Panc1 (cell line): ENCODE measurements at regions not wholly inside any gene's neighbourhood (a gene's known extent, or its start where the extent isn't known, plus 50 kb on each side); places are given as distances from the start of the nearest gene placed in this dataset.
A peak's percentile ranks its signal among the peaks of the same experiment; 100 is the strongest.

Experiments used
- ATAC-seq: fragments of 200-7000 bp; cut with Tn5 transposase; 2 replicates; pipeline ENCODE4 v1.9.1; 2020; ENCODE audit warnings: mild to moderate bottlenecking, moderate library complexity
- BruUV-seq: library from RNA; stranded (reverse); fragments of 400-500 nt; replicated peaks from 2 replicates; lab custom pipeline; 2021; lab: Mats Ljungman, UMichigan
- CTCF ChIA-PET: fragments of 300-600 bp; sonication (Branson Sonifier 250); formaldehyde crosslinking; loops from one replicate; lab custom pipeline; 2022; ENCODE audit warnings: antibody characterized with exemption; lab: Charles Lee
- POLR2A ChIA-PET: fragments of 300-600 bp; sonication (Branson Sonifier 250); formaldehyde crosslinking; loops from one replicate; lab custom pipeline; 2022; ENCODE audit warnings: antibody characterized with exemption; lab: Charles Lee
- DNase-seq: peaks from one replicate; pipeline ENCODE4 v3.0.0-alpha.2; 2010; ENCODE audit warnings: low read depth, low spot score
- H3K27ac ChIP-seq: 2 replicates; pipeline ENCODE4 v1.5.1; 2011; ENCODE audit warnings: mild to moderate bottlenecking, low read length, inconsistent platforms
- H3K27me3 ChIP-seq: fragments of 200-500 bp; sonication (Bioruptor generic); 2 replicates; pipeline ENCODE4 v1.6.0; 2014; ENCODE audit warnings: low read length, inconsistent platforms; ENCODE audit not compliant: control insufficient read depth, insufficient read depth
- H3K36me3 ChIP-seq: fragments of 200-500 bp; sonication (Bioruptor generic); 2 replicates; pipeline ENCODE4 v1.5.1; 2014; ENCODE audit warnings: inconsistent platforms, mild to moderate bottlenecking, low read length, moderate library complexity; ENCODE audit not compliant: control insufficient read depth, insufficient read depth
- H3K4me1 ChIP-seq: 2 replicates; pipeline ENCODE4 v1.5.1; 2011; ENCODE audit warnings: inconsistent platforms, mild to moderate bottlenecking, low read length, moderate library complexity; ENCODE audit not compliant: control insufficient read depth, insufficient read depth
- H3K4me3 ChIP-seq, 2 experiments: 2 replicates each; pipeline ENCODE4 v1.5.1; 2011 to 2012; ENCODE audit warnings: low read depth in 2 of 2, low read length in 2 of 2, mild to moderate bottlenecking in 2 of 2, inconsistent platforms in 1 of 2, moderate library complexity in 1 of 2
- H3K9me3 ChIP-seq: fragments of 200-500 bp; sonication (Bioruptor generic); 2 replicates; pipeline ENCODE4 v1.5.1; 2014; ENCODE audit warnings: low read depth, mild to moderate bottlenecking, inconsistent platforms, low read length, moderate library complexity; ENCODE audit not compliant: control insufficient read depth, insufficient read depth
- CTCF ChIP-seq: fragments of 450-650 bp; IDR thresholded peaks from 2 replicates; pipeline ENCODE4 v1.5.1; 2017; ENCODE audit warnings: mild to moderate bottlenecking
- POLR2AphosphoS5 ChIP-seq: IDR thresholded peaks from 2 replicates; pipeline ENCODE4 v1.6.1; 2012; ENCODE audit warnings: mild to moderate bottlenecking, low read depth, low read length, moderate library complexity
- REST ChIP-seq, 2 experiments: IDR thresholded peaks; 2 replicates each; pipeline ENCODE4 v1.6.1; 2011 to 2012; ENCODE audit warnings: low read depth in 2 of 2, control low read depth in 1 of 2, low read length in 1 of 2, mild to moderate bottlenecking in 1 of 2, moderate library complexity in 1 of 2; ENCODE audit not compliant: insufficient read depth in 1 of 2
- SIN3A ChIP-seq: IDR thresholded peaks from 2 replicates; pipeline ENCODE4 v1.6.1; 2012; ENCODE audit warnings: low read depth, mild to moderate bottlenecking, low read length, moderate library complexity, borderline replicate concordance; ENCODE audit not compliant: insufficient read depth
- TCF7L2 ChIP-seq: IDR thresholded peaks from 2 replicates; pipeline ENCODE4 v1.6.1; 2011; ENCODE audit warnings: mild to moderate bottlenecking, low read depth, low read length, inconsistent platforms
- in situ Hi-C: cut with HindIII; loops from 2 replicates; pipeline ENCODE4 v1.10.0; 2016; ENCODE audit warnings: low sequenced_read_pairs, low pct_unique_long_range_greater_than_20kb
- intact Hi-C: fragments of 100-400 bp; cut with micrococcal nuclease; formaldehyde crosslinking; loops from one replicate; pipeline ENCODE4 v1.10.0; 2022; ENCODE audit not compliant: unreplicated experiment

- intact Hi-C loops, result loop anchor here (2.0 kb wide), 1 partner anchor 248 kb away; no protein-coding TSS in a partner anchor
- Histone ChIP-seq H3K27ac (no peak overlapping the region), H3K4me3 (peak overlapping the region; percentile 47 to 63), H3K4me1 (no peaks in the 10 kb centered on the region), H3K36me3 (no peaks in the 10 kb centered on the region), H3K27me3 (peaks cover 23% of the 10 kb centered on the region), H3K9me3 (no peaks in the 10 kb centered on the region)
- in situ Hi-C loops, result no loop called here
- ATAC-seq (peak; percentile 97), DNase-seq (no peak)
- CTCF ChIA-PET, result interaction anchor here (0.6 to 1.7 kb wide), 9 partner anchors 9 to 445 kb away, joined by 3 to 10 read pairs (median 4); partner anchors contain the start of gene NOP56
- POLR2A ChIA-PET, result interaction anchor here (0.6 kb wide), 1 partner anchor 250 kb away, joined by 5 read pairs; no protein-coding TSS in a partner anchor
- TF ChIP-seq TCF7L2, result no peak
- no peak for TF ChIP-seq POLR2AphosphoS5
- TF ChIP-seq CTCF, result peak; percentile 93
- no peak for TF ChIP-seq SIN3A
- no TSS peak for BruUV-seq
Measured at GRCh38 chr20:2206957-2207769, 88.6 kb upstream of the TGM3 start.

GRCh38 chr20:2207770-2208097 is 88.1 kb upstream of the TGM3 start:
- Histone ChIP-seq H3K27ac (no peak overlapping the region), H3K4me3 (peak overlapping the region; percentile 47 to 63), H3K36me3 (no peaks in the 10 kb centered on the region), H3K9me3 (no peaks in the 10 kb centered on the region), H3K27me3 (peaks cover 26% of the 10 kb centered on the region), H3K4me1 (no peaks in the 10 kb centered on the region)
- ATAC-seq, result peak; percentile 72
- intact Hi-C loops, result loop anchor here (2.0 kb wide), 1 partner anchor 247 kb away; no protein-coding TSS in a partner anchor
- DNase-seq, result no peak
- CTCF ChIA-PET, result interaction anchor here (0.6 to 1.7 kb wide), 9 partner anchors 10 to 602 kb away, joined by 3 to 10 read pairs (median 4); partner anchors contain the start of gene NOP56
- TF ChIP-seq REST (IDR thresholded peaks at IDR 0.05; ENCODE audit: insufficient read depth in 1 of 2, low read depth in 2 of 2, low read length in 1 of 2) (no peak), CTCF (peak; percentile 64; the same call in 1 of the 2 replicates), SIN3A (no peak), POLR2AphosphoS5 (no peak), TCF7L2 (no peak)
- in situ Hi-C loops, result no loop called here
- POLR2A ChIA-PET, result interaction anchor here (0.5 to 0.6 kb wide), 3 partner anchors 80 to 1482 kb away, joined by 3 to 9 read pairs (median 5); no protein-coding TSS in a partner anchor
- no TSS peak for BruUV-seq
